ENCODE measurements at regions not wholly inside any gene's neighbourhood (a gene's known extent, or its start where the extent isn't known, plus 50 kb on each side); places are given as distances from the start of the nearest gene placed in this dataset.
"Not testable (repeated sequence)": the region's sequence is repeated elsewhere in the genome, so short reads cannot be mapped to it uniquely, and the experiment has no call there.

DNA sequence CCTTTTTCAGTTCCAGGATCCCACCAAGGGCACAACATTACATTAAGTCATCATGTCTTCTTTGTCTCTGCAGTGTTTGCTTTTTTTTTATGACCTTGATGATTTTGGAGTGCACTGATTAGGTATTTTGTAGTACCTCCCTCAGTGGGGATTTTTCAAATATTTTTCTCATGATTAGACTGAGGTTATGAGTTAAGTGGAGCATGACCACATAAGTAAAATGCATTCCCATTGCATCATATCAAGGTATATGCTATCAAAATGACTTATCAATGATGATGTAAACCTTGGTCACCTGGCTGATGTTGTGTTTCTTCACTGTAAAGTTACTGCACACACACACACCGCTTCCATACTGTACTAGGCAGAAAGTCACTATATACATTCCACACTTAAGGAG lies 96.7 kb upstream of the TRPC4 start:
- TF ChIP-seq POLR2A (IDR thresholded peaks at IDR 0.05): no peak
- TF ChIP-seq, protein P1, sequence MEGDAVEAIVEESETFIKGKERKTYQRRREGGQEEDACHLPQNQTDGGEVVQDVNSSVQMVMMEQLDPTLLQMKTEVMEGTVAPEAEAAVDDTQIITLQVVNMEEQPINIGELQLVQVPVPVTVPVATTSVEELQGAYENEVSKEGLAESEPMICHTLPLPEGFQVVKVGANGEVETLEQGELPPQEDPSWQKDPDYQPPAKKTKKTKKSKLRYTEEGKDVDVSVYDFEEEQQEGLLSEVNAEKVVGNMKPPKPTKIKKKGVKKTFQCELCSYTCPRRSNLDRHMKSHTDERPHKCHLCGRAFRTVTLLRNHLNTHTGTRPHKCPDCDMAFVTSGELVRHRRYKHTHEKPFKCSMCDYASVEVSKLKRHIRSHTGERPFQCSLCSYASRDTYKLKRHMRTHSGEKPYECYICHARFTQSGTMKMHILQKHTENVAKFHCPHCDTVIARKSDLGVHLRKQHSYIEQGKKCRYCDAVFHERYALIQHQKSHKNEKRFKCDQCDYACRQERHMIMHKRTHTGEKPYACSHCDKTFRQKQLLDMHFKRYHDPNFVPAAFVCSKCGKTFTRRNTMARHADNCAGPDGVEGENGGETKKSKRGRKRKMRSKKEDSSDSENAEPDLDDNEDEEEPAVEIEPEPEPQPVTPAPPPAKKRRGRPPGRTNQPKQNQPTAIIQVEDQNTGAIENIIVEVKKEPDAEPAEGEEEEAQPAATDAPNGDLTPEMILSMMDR (IDR thresholded peaks at IDR 0.05): no peak
- TF ChIP-seq POLR2AphosphoS5 (IDR thresholded peaks at IDR 0.05): no peak
- H3K27me3 ChIP-seq (replicated peaks; ENCODE audit: insufficient read depth): no peaks in the 10 kb centered on the region
- intact Hi-C loops (cut with DNase I): no loop called here
- H3K9me3 ChIP-seq: no peaks in the 10 kb centered on the region
- no peak overlapping the region for H3K27ac ChIP-seq
- H3K36me3 ChIP-seq: no peaks in the 10 kb centered on the region
- no peaks in the 10 kb centered on the region for H3K4me1 ChIP-seq (replicated peaks)
- no peak overlapping the region for H3K4me3 ChIP-seq
- DNase-seq (ENCODE audit: low spot score): no peak
- WGBS: 91% methylated on average over 1 of the region's 1 CpG

DNA sequence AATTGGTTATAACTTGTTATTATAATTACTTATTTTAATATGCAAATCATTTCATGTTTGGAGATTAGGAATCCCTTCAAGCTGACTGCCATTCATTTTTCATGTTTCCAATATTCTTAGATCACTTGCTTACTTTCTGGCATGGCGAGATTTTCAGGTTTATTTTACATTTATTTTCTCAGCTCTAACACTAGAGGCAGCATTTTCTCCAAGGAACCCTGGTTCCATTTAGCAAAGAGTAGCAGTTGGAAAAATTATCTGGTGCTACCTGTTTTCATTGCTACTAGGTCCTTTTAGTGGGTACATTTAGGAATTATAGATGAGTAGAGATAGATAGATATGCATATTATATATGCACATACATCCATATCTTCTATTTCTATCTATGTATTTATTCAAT lies 90.9 kb upstream of the TRPC4 start:
- Histone ChIP-seq H3K9me3 (no peaks in the 10 kb centered on the region), H3K27me3 (replicated peaks; ENCODE audit: insufficient read depth) (no peaks in the 10 kb centered on the region), H3K4me1 (replicated peaks) (no peaks in the 10 kb centered on the region), H3K4me3 (no peak overlapping the region), H3K36me3 (no peaks in the 10 kb centered on the region), H3K27ac (no peak overlapping the region)
- WGBS: 93% methylated on average over 1 of the region's 1 CpG
- intact Hi-C loops (cut with DNase I): no loop called here
- no peak for DNase-seq (ENCODE audit: low spot score)
- TF ChIP-seq, protein P1 (IDR thresholded peaks at IDR 0.05): no peak
- TF ChIP-seq POLR2AphosphoS5 (IDR thresholded peaks at IDR 0.05): no peak
- no peak for TF ChIP-seq POLR2A (IDR thresholded peaks at IDR 0.05)

DNA sequence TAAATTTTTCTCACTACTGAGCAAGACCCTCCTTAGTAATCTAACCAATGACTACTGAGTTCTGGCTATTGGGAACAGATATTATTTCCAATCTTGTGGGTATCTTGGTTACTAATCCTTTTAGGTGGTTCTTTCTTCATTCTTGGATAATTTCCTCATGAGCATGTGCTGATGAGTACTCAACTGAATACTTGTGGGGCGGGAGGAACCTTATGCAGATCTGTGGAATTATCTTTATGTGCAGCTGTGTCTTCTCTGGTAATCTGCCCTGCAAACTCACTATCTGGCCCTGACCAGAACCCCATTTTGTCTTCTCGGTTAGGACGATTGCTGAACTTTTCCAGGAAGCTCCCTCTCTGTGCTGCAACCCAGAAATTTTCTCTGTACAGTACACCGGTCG lies 89.7 kb upstream of the TRPC4 start:
- 94% methylated on average over 5 of the region's 5 CpGs for WGBS

GRCh38 chr13:37956536-37956935 lies 87.0 kb upstream of the TRPC4 start:
- H3K9me3 ChIP-seq: no peaks in the 10 kb centered on the region
- DNase-seq (ENCODE audit: low spot score): no peak
- no peak overlapping the region for H3K27ac ChIP-seq
- H3K4me1 ChIP-seq (replicated peaks): no peaks in the 10 kb centered on the region
- TF ChIP-seq POLR2AphosphoS5 (IDR thresholded peaks at IDR 0.05): no peak
- TF ChIP-seq, protein P1 (IDR thresholded peaks at IDR 0.05): no peak
- TF ChIP-seq POLR2A (IDR thresholded peaks at IDR 0.05): no peak
- 51% methylated on average over 1 of the region's 1 CpG for WGBS
- no peak overlapping the region for H3K4me3 ChIP-seq
- H3K36me3 ChIP-seq: no peaks in the 10 kb centered on the region
- H3K27me3 ChIP-seq (replicated peaks; ENCODE audit: insufficient read depth): no peaks in the 10 kb centered on the region
- intact Hi-C loops (cut with DNase I): no loop called here

More for the DNA sequence above, 89.7 kb upstream of the TRPC4 start:
- Histone ChIP-seq H3K4me3 (no peak overlapping the region), H3K9me3 (no peaks in the 10 kb centered on the region), H3K27me3 (replicated peaks; ENCODE audit: insufficient read depth) (no peaks in the 10 kb centered on the region), H3K27ac (no peak overlapping the region), H3K36me3 (no peaks in the 10 kb centered on the region), H3K4me1 (replicated peaks) (no peaks in the 10 kb centered on the region)
- DNase-seq (ENCODE audit: low spot score): no peak
- TF ChIP-seq POLR2AphosphoS5 (IDR thresholded peaks at IDR 0.05): no peak
- TF ChIP-seq POLR2A (IDR thresholded peaks at IDR 0.05): no peak
- TF ChIP-seq, protein P1 (IDR thresholded peaks at IDR 0.05): no peak
- intact Hi-C loops (cut with DNase I): no loop called here

DNA sequence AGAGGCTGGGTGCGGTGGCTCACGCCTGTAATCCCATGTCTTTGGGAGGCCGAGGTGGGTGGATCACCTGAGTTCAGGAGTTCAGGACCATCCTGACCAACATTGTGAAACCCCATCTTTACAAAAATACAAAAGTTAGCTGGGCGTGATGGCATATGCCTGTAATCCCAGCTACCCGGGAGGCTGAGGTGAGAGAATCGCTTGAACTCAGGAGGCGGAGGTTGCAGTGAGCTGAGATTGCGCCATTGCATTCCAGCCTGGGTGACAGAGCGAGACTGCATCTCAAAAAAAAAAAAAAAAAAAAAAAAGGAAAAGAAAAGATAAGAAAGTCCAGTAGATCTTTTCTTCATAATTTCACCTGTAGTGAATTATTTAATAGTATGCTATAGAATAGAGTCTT lies 85.0 kb upstream of the TRPC4 start:
- H3K4me1 ChIP-seq (replicated peaks); H3K36me3 ChIP-seq; intact Hi-C loops (cut with DNase I); H3K27ac ChIP-seq; H3K9me3 ChIP-seq; DNase-seq (ENCODE audit: low spot score); H3K27me3 ChIP-seq (replicated peaks; ENCODE audit: insufficient read depth); H3K4me3 ChIP-seq: not testable (repeated sequence)
- WGBS: 85% methylated on average over 9 of the region's 9 CpGs
